H9 (cell line): ENCODE measurements at regions not wholly inside any gene's neighbourhood (a gene's known extent, or its start where the extent isn't known, plus 50 kb on each side); places are given as distances from the start of the nearest gene placed in this dataset.

ENCODE experiments used
- DNase-seq: peaks from one replicate; pipeline ENCODE4 v3.0.0-alpha.2; 2017
- H2AFZ ChIP-seq: one replicate; pipeline ENCODE4 v1.6.1; 2013; ENCODE audit warnings: mild to moderate bottlenecking, low read length, control low read depth, moderate library complexity
- H2AK5ac ChIP-seq: 2 replicates; pipeline ENCODE4 v1.6.1; 2013; ENCODE audit warnings: low read length, control low read depth, mixed read lengths; ENCODE audit not compliant: insufficient read length
- H2BK120ac ChIP-seq: one replicate; pipeline ENCODE4 v1.6.1; 2013; ENCODE audit warnings: low read depth, mild to moderate bottlenecking, low read length, control low read depth, inconsistent platforms; ENCODE audit not compliant: poor library complexity, severe bottlenecking
- H2BK12ac ChIP-seq: 2 replicates; pipeline ENCODE4 v1.6.1; 2013; ENCODE audit warnings: low read length, control low read depth, mixed read lengths, low read depth; ENCODE audit not compliant: insufficient read length
- H2BK15ac ChIP-seq: 2 replicates; pipeline ENCODE4 v1.6.1; 2013; ENCODE audit warnings: low read depth, low read length, control low read depth
- H2BK20ac ChIP-seq: one replicate; pipeline ENCODE4 v1.6.1; 2013; ENCODE audit warnings: low read depth, mild to moderate bottlenecking, low read length, control low read depth, inconsistent platforms; ENCODE audit not compliant: poor library complexity, severe bottlenecking
- H2BK5ac ChIP-seq: 2 replicates; pipeline ENCODE4 v1.6.1; 2013; ENCODE audit warnings: low read length, control low read depth, mixed read lengths; ENCODE audit not compliant: insufficient read length
- H3K14ac ChIP-seq: 2 replicates; pipeline ENCODE4 v1.6.1; 2013; ENCODE audit warnings: low read length, control low read depth; ENCODE audit not compliant: insufficient read depth
- H3K18ac ChIP-seq: 2 replicates; pipeline ENCODE4 v1.6.1; 2013; ENCODE audit warnings: low read depth, mild to moderate bottlenecking, mixed read lengths, low read length, control low read depth; ENCODE audit not compliant: insufficient read length
- H3K23ac ChIP-seq: 2 replicates; pipeline ENCODE4 v1.6.1; 2013; ENCODE audit warnings: low read length, control low read depth, mixed read lengths, low read depth; ENCODE audit not compliant: insufficient read length
- H3K23me2 ChIP-seq: 2 replicates; pipeline ENCODE4 v1.6.1; 2013; ENCODE audit warnings: low read depth, mild to moderate bottlenecking, mixed read lengths, low read length, control low read depth; ENCODE audit not compliant: insufficient read length, poor library complexity, severe bottlenecking
- H3K27ac ChIP-seq: 2 replicates; pipeline ENCODE4 v1.5.1; 2013; ENCODE audit warnings: low read length, control low read depth, mixed read lengths, low read depth; ENCODE audit not compliant: insufficient read length
- H3K27me3 ChIP-seq: 2 replicates; pipeline ENCODE4 v1.6.1; 2013; ENCODE audit warnings: low read length, control low read depth, inconsistent platforms; ENCODE audit not compliant: insufficient read depth
- H3K4ac ChIP-seq: 2 replicates; pipeline ENCODE4 v1.6.1; 2013; ENCODE audit warnings: low read depth, mild to moderate bottlenecking, control low read depth, inconsistent platforms, low read length, moderate library complexity
- H3K4me1 ChIP-seq: 2 replicates; pipeline ENCODE4 v1.6.1; 2013; ENCODE audit warnings: low read length, control low read depth, inconsistent platforms; ENCODE audit not compliant: insufficient read depth
- H3K4me2 ChIP-seq: 2 replicates; pipeline ENCODE4 v1.6.1; 2013; ENCODE audit warnings: low read length, control low read depth, mixed read lengths; ENCODE audit not compliant: insufficient read length, insufficient read depth
- H3K56ac ChIP-seq: 2 replicates; pipeline ENCODE4 v1.6.1; 2013; ENCODE audit warnings: low read depth, mild to moderate bottlenecking, mixed read lengths, low read length, control low read depth; ENCODE audit not compliant: insufficient read length
- H3K79me1 ChIP-seq: 2 replicates; pipeline ENCODE4 v1.6.1; 2013; ENCODE audit warnings: low read depth, mild to moderate bottlenecking, moderate library complexity, low read length, control low read depth, inconsistent platforms; ENCODE audit not compliant: insufficient read depth, poor library complexity, severe bottlenecking
- H3K79me2 ChIP-seq: 2 replicates; pipeline ENCODE4 v1.6.1; 2013; ENCODE audit warnings: low read length, control low read depth, inconsistent platforms; ENCODE audit not compliant: insufficient read depth
- H3K9ac ChIP-seq: 2 replicates; pipeline ENCODE4 v1.6.1; 2013; ENCODE audit warnings: low read length, control low read depth, mixed read lengths; ENCODE audit not compliant: insufficient read length; ENCODE audit errors: extremely low read depth
- H3K9me3 ChIP-seq: one replicate; pipeline ENCODE4 v1.6.1; 2013; ENCODE audit warnings: low read depth, low read length, inconsistent platforms; ENCODE audit not compliant: control insufficient read depth
- H3T11ph ChIP-seq: one replicate; pipeline ENCODE4 v1.6.1; 2013; ENCODE audit warnings: mild to moderate bottlenecking, low read length, control low read depth, inconsistent platforms
- H4K20me1 ChIP-seq: one replicate; pipeline ENCODE4 v1.6.1; 2013; ENCODE audit not compliant: control insufficient read depth, insufficient read length, insufficient read depth
- H4K5ac ChIP-seq: 2 replicates; pipeline ENCODE4 v1.6.1; 2013; ENCODE audit warnings: low read depth, mild to moderate bottlenecking, mixed read lengths, low read length, control low read depth; ENCODE audit not compliant: insufficient read length
- H4K8ac ChIP-seq: replicated peaks from 2 replicates; pipeline ENCODE4 v1.6.1; 2013; ENCODE audit warnings: low read length, control low read depth, mixed read lengths, low read depth; ENCODE audit not compliant: insufficient read length
- H4K91ac ChIP-seq: 2 replicates; pipeline ENCODE4 v1.6.1; 2013; ENCODE audit warnings: low read depth, mild to moderate bottlenecking, moderate library complexity, mixed read lengths, low read length, control low read depth; ENCODE audit not compliant: insufficient read length
- H3K27ac Mint-ChIP-seq, 3 experiments: 2 replicates in 2 of 3; 3 replicates in 1 of 3; pipeline ENCODE4 v1.8.0; 2020 to 2021; ENCODE audit warnings: mixed read lengths in 3 of 3, mild to moderate bottlenecking in 1 of 3, moderate library complexity in 1 of 3
- H3K27me3 Mint-ChIP-seq: 2 replicates; pipeline ENCODE4 v1.8.0; 2021; ENCODE audit warnings: low read depth, mild to moderate bottlenecking, moderate library complexity, mixed read lengths
- H3K36me3 Mint-ChIP-seq, 3 experiments: 2 replicates in 2 of 3; 3 replicates in 1 of 3; pipeline ENCODE4 v1.8.0; 2020 to 2021; ENCODE audit warnings: low read depth in 3 of 3, mixed read lengths in 3 of 3; ENCODE audit not compliant: insufficient read depth in 1 of 3
- H3K4me1 Mint-ChIP-seq, 2 experiments: 2 replicates each; pipeline ENCODE4 v1.8.0; 2020; ENCODE audit warnings: mixed read lengths in 2 of 2
- H3K4me3 Mint-ChIP-seq, 2 experiments: 2 replicates in 1 of 2; 3 replicates in 1 of 2; pipeline ENCODE4 v1.8.0; 2020 to 2021; ENCODE audit warnings: mild to moderate bottlenecking in 2 of 2, mixed read lengths in 2 of 2, moderate library complexity in 1 of 2
- H3K9me3 Mint-ChIP-seq, 2 experiments: 2 replicates in 1 of 2; 3 replicates in 1 of 2; pipeline ENCODE4 v1.8.0; 2020; ENCODE audit warnings: mild to moderate bottlenecking in 2 of 2, mixed read lengths in 2 of 2, moderate library complexity in 1 of 2
- WGBS: extraction: QIAGEN DNeasy Blood & Tissue Kit; methylation state at CpG from one replicate; pipeline ENCODE4 v1.1.7; 2013; ENCODE audit warnings: missing lambda C conversion rate, low lambda C conversion rate, mixed read lengths; ENCODE audit not compliant: insufficient read length; ENCODE audit errors: extremely low coverage; 5-methylcytosine and 5-hydroxymethylcytosine counted together
- TF ChIP-seq, protein P1 (sequence below): fragments of 200-600 bp; sonication (generic); conservative IDR thresholded peaks from 3 replicates; pipeline ENCODE4 v1.8.0; 2021; ENCODE audit warnings: antibody characterized with exemption, mild to moderate bottlenecking

DNA sequence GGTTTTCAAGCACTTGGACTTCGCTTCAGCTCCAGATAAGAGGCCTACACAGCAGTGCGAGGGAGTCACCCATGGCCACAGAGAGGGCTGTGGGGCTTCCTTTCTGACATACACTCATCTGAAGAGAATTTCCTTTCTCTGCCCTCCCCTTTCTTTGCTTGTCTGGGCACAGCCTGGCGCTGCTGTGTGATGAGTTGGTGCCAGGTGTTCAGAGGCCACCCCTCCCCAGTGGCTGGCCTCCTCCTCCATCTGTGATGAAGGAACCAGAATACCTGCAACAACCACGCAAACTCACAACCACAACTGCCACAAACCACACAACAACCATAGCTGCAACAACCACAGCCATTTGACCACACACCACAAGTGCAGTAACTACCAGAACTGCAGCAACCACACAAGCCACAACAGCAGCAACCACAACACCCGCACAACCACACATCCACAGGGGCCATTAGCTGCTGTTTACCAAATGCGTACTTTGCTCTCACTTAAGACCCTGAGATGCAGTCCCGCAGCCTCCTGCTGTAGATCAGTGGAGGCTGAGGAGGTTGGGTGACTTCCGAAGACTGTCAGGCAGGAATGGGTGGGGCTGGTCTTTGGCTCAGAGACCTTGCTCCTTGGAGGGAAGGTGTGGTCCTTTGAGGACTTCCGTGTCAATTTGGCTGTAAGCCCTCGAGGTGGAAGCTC, 71.1 kb downstream of the IER5 start:
- Histone ChIP-seq H3K23me2 (no peaks in the 10 kb centered on the region), H3K14ac (peak overlapping the region; percentile 1; the same call in 1 of the 2 replicates), H4K20me1 (no peaks in the 10 kb centered on the region), H4K5ac (no peak overlapping the region), H3K56ac (no peak overlapping the region), H2BK12ac (no peak overlapping the region), H3K4me1 (no peaks in the 10 kb centered on the region), H3K4ac (no peak overlapping the region), H3K9ac (no peak overlapping the region), H3K9me3 (no peaks in the 10 kb centered on the region), H2BK5ac (no peak overlapping the region), H3K79me1 (no peaks in the 10 kb centered on the region), H3K23ac (no peak overlapping the region), H3K27ac (no peak overlapping the region), H4K8ac (no peak overlapping the region), H2BK15ac (no peak overlapping the region), H2BK120ac (no peak overlapping the region), H3K27me3 (no peaks in the 10 kb centered on the region), H2BK20ac (no peak overlapping the region), H2AK5ac (no peak overlapping the region), H3T11ph (no peak overlapping the region), H3K4me2 (no peak overlapping the region), H4K91ac (no peak overlapping the region), H3K18ac (no peak overlapping the region), H2AFZ (no peak overlapping the region), H3K79me2 (no peaks in the 10 kb centered on the region)
- no peak for DNase-seq
- H3K27ac Mint-ChIP-seq = no peak overlapping the region
- H3K4me1 Mint-ChIP-seq = peaks cover 3 to 10% of the 10 kb centered on the region in 2 experiments; a peak in 2 of 4 replicates
- TF ChIP-seq, protein P1, sequence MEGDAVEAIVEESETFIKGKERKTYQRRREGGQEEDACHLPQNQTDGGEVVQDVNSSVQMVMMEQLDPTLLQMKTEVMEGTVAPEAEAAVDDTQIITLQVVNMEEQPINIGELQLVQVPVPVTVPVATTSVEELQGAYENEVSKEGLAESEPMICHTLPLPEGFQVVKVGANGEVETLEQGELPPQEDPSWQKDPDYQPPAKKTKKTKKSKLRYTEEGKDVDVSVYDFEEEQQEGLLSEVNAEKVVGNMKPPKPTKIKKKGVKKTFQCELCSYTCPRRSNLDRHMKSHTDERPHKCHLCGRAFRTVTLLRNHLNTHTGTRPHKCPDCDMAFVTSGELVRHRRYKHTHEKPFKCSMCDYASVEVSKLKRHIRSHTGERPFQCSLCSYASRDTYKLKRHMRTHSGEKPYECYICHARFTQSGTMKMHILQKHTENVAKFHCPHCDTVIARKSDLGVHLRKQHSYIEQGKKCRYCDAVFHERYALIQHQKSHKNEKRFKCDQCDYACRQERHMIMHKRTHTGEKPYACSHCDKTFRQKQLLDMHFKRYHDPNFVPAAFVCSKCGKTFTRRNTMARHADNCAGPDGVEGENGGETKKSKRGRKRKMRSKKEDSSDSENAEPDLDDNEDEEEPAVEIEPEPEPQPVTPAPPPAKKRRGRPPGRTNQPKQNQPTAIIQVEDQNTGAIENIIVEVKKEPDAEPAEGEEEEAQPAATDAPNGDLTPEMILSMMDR = no peak
- no peak overlapping the region for H3K4me3 Mint-ChIP-seq
- peaks cover 0 to 12% (median 3%) of the 10 kb centered on the region in 3 experiments; a peak in 1 of 7 replicates for H3K36me3 Mint-ChIP-seq
- peaks cover 18 to 22% of the 10 kb centered on the region in 2 experiments for H3K9me3 Mint-ChIP-seq
- no CpG with 5 or more reads among the region's 10 CpGs for WGBS
- peaks cover 6% of the 10 kb centered on the region for H3K27me3 Mint-ChIP-seq
